ENCODE measurements at regions not wholly inside any gene's neighbourhood (a gene's known extent, or its start where the extent isn't known, plus 50 kb on each side); places are given as distances from the start of the nearest gene placed in this dataset.

GRCh38 chr13:47837104-47837880, 163.8 kb downstream of the SUCLA2 start:
- DNase-seq (ENCODE audit: extremely low spot score in 2 of 2) = no peak

DNA sequence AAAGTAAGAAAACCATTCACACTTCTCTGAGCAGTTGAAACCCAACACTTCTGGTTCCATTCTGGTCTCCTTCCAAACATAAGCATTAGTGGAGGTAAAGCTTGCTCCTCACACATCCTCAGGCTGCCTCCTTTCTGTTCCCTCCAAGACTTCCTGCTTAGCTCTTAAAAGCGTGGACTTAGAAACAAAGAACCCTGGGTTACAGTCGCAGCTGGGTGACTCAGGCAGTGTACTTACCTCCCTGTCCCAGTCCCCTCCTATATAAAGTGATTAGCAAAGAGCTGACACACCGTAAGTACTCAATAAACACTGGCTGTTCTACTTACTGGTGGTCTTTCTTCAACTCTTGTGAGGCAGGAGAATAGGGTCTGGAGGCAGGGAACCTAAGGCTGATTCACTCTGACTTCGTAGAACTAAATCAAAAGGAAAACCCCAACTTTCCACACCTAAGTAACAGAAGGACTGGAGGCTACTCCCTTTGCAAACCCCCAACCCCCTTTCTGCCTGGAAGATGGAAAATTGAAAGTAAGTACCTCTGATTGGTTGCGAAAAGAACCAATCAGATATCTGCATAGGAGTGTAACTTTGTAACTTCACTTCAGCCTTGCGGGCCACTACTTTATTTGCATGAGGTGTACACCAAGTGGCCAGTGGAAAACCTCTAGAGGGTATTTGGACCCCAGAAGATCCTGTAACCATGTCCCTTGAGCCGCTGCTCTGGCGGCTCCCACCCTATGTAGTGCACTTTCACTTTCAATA, 165.4 kb downstream of the SUCLA2 start:
- no peaks in the 10 kb centered on the region for H3K36me3 ChIP-seq
- H3K4me3 ChIP-seq = no peak overlapping the region
- no peak for TF ChIP-seq POLR2AphosphoS5 (IDR thresholded peaks at IDR 0.05; ENCODE audit: insufficient read depth in 1 of 2, low read depth in 1 of 2)
- TF ChIP-seq CTCF (IDR thresholded peaks at IDR 0.05) = no peak
- no peak for TF ChIP-seq POLR2A (IDR thresholded peaks at IDR 0.05)
- DNase-seq (ENCODE audit: extremely low spot score in 2 of 2) = no peak
- H3K4me1 ChIP-seq = no peaks in the 10 kb centered on the region
- intact Hi-C loops (cut with DNase I) = no loop called here
- no peaks in the 10 kb centered on the region for H3K9me3 ChIP-seq
- H3K27ac ChIP-seq = no peak overlapping the region
- H3K27me3 ChIP-seq = no peaks in the 10 kb centered on the region

More at GRCh38 chr13:47837104-47837880, 163.8 kb downstream of the SUCLA2 start:
- H3K9me3 ChIP-seq = no peaks in the 10 kb centered on the region
- intact Hi-C loops (cut with DNase I) = no loop called here
- no peak for TF ChIP-seq POLR2AphosphoS5 (IDR thresholded peaks at IDR 0.05; ENCODE audit: insufficient read depth in 1 of 2, low read depth in 1 of 2)
- TF ChIP-seq CTCF (IDR thresholded peaks at IDR 0.05) = no peak
- no peak for TF ChIP-seq POLR2A (IDR thresholded peaks at IDR 0.05)
- H3K4me3 ChIP-seq = no peak overlapping the region
- H3K36me3 ChIP-seq = no peaks in the 10 kb centered on the region
- H3K27me3 ChIP-seq = no peaks in the 10 kb centered on the region
- no peaks in the 10 kb centered on the region for H3K4me1 ChIP-seq
- no peak overlapping the region for H3K27ac ChIP-seq

DNA sequence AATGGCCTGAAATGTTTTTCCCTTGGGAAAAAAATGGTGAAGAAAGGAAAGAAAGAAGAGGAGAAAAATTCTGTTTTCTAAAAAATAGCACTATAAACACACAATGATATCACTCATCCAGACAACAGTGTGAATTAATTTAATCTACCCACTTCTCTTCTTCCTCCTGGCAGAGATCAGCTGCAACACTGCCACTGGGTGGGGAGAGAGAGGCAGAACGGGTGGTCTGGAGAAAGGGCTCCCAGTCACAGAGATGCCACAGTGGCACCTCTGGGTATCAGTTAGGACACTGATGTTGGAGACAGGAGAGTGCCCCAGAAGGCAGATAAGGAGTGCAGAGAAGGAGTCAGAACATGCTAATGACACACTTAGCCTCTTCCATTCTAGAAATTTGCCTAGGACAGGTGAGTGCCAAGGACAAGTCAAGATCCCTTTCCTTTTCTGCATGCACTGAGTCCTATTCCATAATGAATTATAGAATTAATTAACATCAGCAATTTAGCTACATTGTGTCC, 168.6 kb downstream of the SUCLA2 start:
- intact Hi-C loops (cut with DNase I) = no loop called here
- no peak for DNase-seq (ENCODE audit: extremely low spot score in 2 of 2)
- no peak for TF ChIP-seq CTCF (IDR thresholded peaks at IDR 0.05)
- Histone ChIP-seq H3K27ac (no peak overlapping the region), H3K27me3 (no peaks in the 10 kb centered on the region), H3K36me3 (no peaks in the 10 kb centered on the region), H3K4me1 (no peaks in the 10 kb centered on the region), H3K4me3 (no peak overlapping the region), H3K9me3 (no peaks in the 10 kb centered on the region)

GRCh38 chr13:47831265-47831664, 169.8 kb downstream of the SUCLA2 start:
- Histone ChIP-seq H3K9me3 (no peaks in the 10 kb centered on the region), H3K4me3 (no peak overlapping the region), H3K27ac (no peak overlapping the region), H3K4me1 (no peaks in the 10 kb centered on the region), H3K27me3 (no peaks in the 10 kb centered on the region), H3K36me3 (no peaks in the 10 kb centered on the region)
- TF ChIP-seq POLR2AphosphoS5 (IDR thresholded peaks at IDR 0.05; ENCODE audit: insufficient read depth in 1 of 2, low read depth in 1 of 2) (no peak), POLR2A (IDR thresholded peaks at IDR 0.05) (no peak), CTCF (IDR thresholded peaks at IDR 0.05) (no peak)
- DNase-seq (ENCODE audit: extremely low spot score in 2 of 2) = no peak
- intact Hi-C loops (cut with DNase I) = no loop called here

GRCh38 chr13:47829690-47830089, 171.4 kb downstream of the SUCLA2 start:
- Histone ChIP-seq H3K4me1 (no peaks in the 10 kb centered on the region), H3K27me3 (no peaks in the 10 kb centered on the region), H3K36me3 (no peaks in the 10 kb centered on the region), H3K27ac (no peak overlapping the region), H3K9me3 (no peaks in the 10 kb centered on the region), H3K4me3 (no peak overlapping the region)
- intact Hi-C loops (cut with DNase I) = no loop called here
- TF ChIP-seq POLR2A (IDR thresholded peaks at IDR 0.05) (no peak), POLR2AphosphoS5 (IDR thresholded peaks at IDR 0.05; ENCODE audit: insufficient read depth in 1 of 2, low read depth in 1 of 2) (no peak), CTCF (IDR thresholded peaks at IDR 0.05) (no peak)
- no peak for DNase-seq (ENCODE audit: extremely low spot score in 2 of 2)

All from vagina (tissue), 2 donors.